ENCODE measurements at regions not wholly inside any gene's neighbourhood (a gene's known extent, or its start where the extent isn't known, plus 50 kb on each side); places are given as distances from the start of the nearest gene placed in this dataset.

GRCh38 chr16:6837722-6838121 lies 494.9 kb upstream of the RBFOX1 start:
- CTCF ChIA-PET, result no interaction called here
- Histone ChIP-seq H2AK5ac (ENCODE audit: low read depth, low read length) (no peak overlapping the region), H2BK15ac (ENCODE audit: low read depth, low read length) (no peak overlapping the region), H2AK9ac (replicated peaks; ENCODE audit: low read depth, low read length, poor library complexity) (no peak overlapping the region), H4K91ac (ENCODE audit: insufficient read depth, low read depth, low read length) (no peak overlapping the region), H2BK20ac (ENCODE audit: low read depth, low read length) (no peak overlapping the region), H3K4me1 (ENCODE audit: control insufficient read depth, insufficient read depth, low read length) (no peaks in the 10 kb centered on the region), H3K14ac (replicated peaks; ENCODE audit: low read depth, low read length) (no peak overlapping the region), H3K36me3 (ENCODE audit: control insufficient read depth, insufficient read depth, low read length) (no peaks in the 10 kb centered on the region), H3K79me1 (ENCODE audit: low read depth in 1 of 2, low read length in 2 of 2) (no peaks in the 10 kb centered on the region), H3K4me3 (ENCODE audit: insufficient read depth, low read depth, low read length) (no peak overlapping the region), H2AFZ (replicated peaks; ENCODE audit: low read length, poor library complexity) (no peak overlapping the region), H4K20me1 (ENCODE audit: insufficient read depth, low read length) (no peaks in the 10 kb centered on the region), H3K56ac (ENCODE audit: extremely low read depth, insufficient read depth, low read length) (no peak overlapping the region), H3K9me3 (ENCODE audit: control insufficient read depth, insufficient read depth, low read length) (peaks cover 5% of the 10 kb centered on the region; the same call in 1 of the 2 replicates), H2BK120ac (ENCODE audit: low read depth, low read length) (no peak overlapping the region), H3K18ac (ENCODE audit: low read depth, low read length) (no peak overlapping the region), H3K9me1 (ENCODE audit: insufficient read depth, low read length) (no peaks in the 10 kb centered on the region), H2BK5ac (ENCODE audit: low read depth, low read length, poor library complexity, severe bottlenecking) (no peak overlapping the region), H3K27ac (ENCODE audit: insufficient read depth, low read length) (no peak overlapping the region), H3K4ac (ENCODE audit: low read depth, low read length) (no peak overlapping the region), H3K9ac (ENCODE audit: low read depth, low read length) (no peak overlapping the region), H4K5ac (ENCODE audit: low read depth, low read length) (no peak overlapping the region), H3K23ac (ENCODE audit: low read depth, low read length) (no peak overlapping the region), H3K27me3 (ENCODE audit: control insufficient read depth, insufficient read depth, low read length) (no peaks in the 10 kb centered on the region), H4K8ac (ENCODE audit: low read depth in 2 of 2, low read length in 2 of 2) (no peak overlapping the region), H3K4me2 (ENCODE audit: low read depth, low read length) (no peak overlapping the region)
- TF ChIP-seq BHLHE40 (IDR thresholded peaks at IDR 0.05; ENCODE audit: low read depth, low read length) (no peak), MAZ (IDR thresholded peaks at IDR 0.05; ENCODE audit: borderline replicate concordance, low read depth, low read length) (no peak), RAD21 (IDR thresholded peaks at IDR 0.05; ENCODE audit: low read length) (no peak)
- TF ChIP-seq, protein P1, sequence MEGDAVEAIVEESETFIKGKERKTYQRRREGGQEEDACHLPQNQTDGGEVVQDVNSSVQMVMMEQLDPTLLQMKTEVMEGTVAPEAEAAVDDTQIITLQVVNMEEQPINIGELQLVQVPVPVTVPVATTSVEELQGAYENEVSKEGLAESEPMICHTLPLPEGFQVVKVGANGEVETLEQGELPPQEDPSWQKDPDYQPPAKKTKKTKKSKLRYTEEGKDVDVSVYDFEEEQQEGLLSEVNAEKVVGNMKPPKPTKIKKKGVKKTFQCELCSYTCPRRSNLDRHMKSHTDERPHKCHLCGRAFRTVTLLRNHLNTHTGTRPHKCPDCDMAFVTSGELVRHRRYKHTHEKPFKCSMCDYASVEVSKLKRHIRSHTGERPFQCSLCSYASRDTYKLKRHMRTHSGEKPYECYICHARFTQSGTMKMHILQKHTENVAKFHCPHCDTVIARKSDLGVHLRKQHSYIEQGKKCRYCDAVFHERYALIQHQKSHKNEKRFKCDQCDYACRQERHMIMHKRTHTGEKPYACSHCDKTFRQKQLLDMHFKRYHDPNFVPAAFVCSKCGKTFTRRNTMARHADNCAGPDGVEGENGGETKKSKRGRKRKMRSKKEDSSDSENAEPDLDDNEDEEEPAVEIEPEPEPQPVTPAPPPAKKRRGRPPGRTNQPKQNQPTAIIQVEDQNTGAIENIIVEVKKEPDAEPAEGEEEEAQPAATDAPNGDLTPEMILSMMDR (conservative IDR thresholded peaks at IDR 0.05; ENCODE audit: low read depth, low read length), result no peak
- dilution Hi-C loops (cut with HindIII; ENCODE audit: low sequenced_read_pairs, unreplicated experiment), result no loop called here
- in situ Hi-C loops (cut with MboI; ENCODE audit: low sequenced_read_pairs), result no loop called here
- no peak for ATAC-seq (ENCODE audit: low read depth)
- POLR2A ChIA-PET (ENCODE audit: unreplicated experiment), result no interaction called here
- intact Hi-C loops (cut with micrococcal nuclease), result no loop called here
- no peak for DNase-seq
- BruUV-seq (replicated peaks), result no TSS peak
- no CpG with 5 or more reads among the region's 2 CpGs for whole genome bisulfite sequencing, 2 experiments (ENCODE audit: extremely low coverage in 2 of 2, insufficient read length in 1 of 2)
